Upper lobe of left lung (tissue), 4 donors: ENCODE measurements at regions not wholly inside any gene's neighbourhood (a gene's known extent, or its start where the extent isn't known, plus 50 kb on each side); places are given as distances from the start of the nearest gene placed in this dataset.

Experiments used
- CTCF ChIP-seq, 6 experiments: fragments of 450-650 bp in 4 of 6; fragments of 200-600 bp in 2 of 6; sonication (generic) in 2 of 6; IDR thresholded peaks; one replicate each; pipeline ENCODE4 v1.5.1; 2016 to 2019; ENCODE audit warnings: antibody characterized with exemption in 6 of 6
- POLR2A ChIP-seq, 4 donors: fragments of 450-650 bp; IDR thresholded peaks; one replicate each; pipeline ENCODE4 v1.5.1; 2016 to 2017; ENCODE audit warnings: antibody characterized with exemption in 4 of 4, mild to moderate bottlenecking in 2 of 4
- POLR2AphosphoS5 ChIP-seq, 2 donors: sonication (generic); formaldehyde crosslinking; IDR thresholded peaks; one replicate each; pipeline ENCODE4 v1.5.1; 2017; ENCODE audit warnings: antibody characterized with exemption in 2 of 2

- no peak for TF ChIP-seq CTCF (IDR thresholded peaks at IDR 0.05)
- no peak for TF ChIP-seq POLR2A (IDR thresholded peaks at IDR 0.05)
- no peak for TF ChIP-seq POLR2AphosphoS5 (IDR thresholded peaks at IDR 0.05)
Observed at GRCh38 chr4:84159762-84160161, 339.3 kb downstream of the NKX6-1 start.
